GM19395 (cell line): ENCODE measurements at regions not wholly inside any gene's neighbourhood (a gene's known extent, or its start where the extent isn't known, plus 50 kb on each side); places are given as distances from the start of the nearest gene placed in this dataset.

Source experiments
- ATAC-seq: cut with Tn5 transposase; IDR thresholded peaks from one replicate; pipeline ENCODE4 v1.9.1; 2021; ENCODE audit warnings: mild to moderate bottlenecking, moderate library complexity; ENCODE audit not compliant: unreplicated experiment

- ATAC-seq: no peak
Observed at GRCh38 chr12:125193376-125194152, 128.3 kb downstream of the AACS start.

- ATAC-seq: no peak
Observed at GRCh38 chr12:125194163-125194773, 129.0 kb downstream of the AACS start.

- no peak for ATAC-seq
Observed at GRCh38 chr12:125194987-125195386, 129.8 kb downstream of the AACS start.

GRCh38 chr12:125197326-125197725 is 132.1 kb downstream of the AACS start:
- no peak for ATAC-seq

- no peak for ATAC-seq
Observed at GRCh38 chr12:125198652-125199051, 133.4 kb downstream of the AACS start.

GRCh38 chr12:125201090-125201489 is 135.9 kb downstream of the AACS start:
- ATAC-seq: no peak

- ATAC-seq: no peak
Observed at GRCh38 chr12:125201940-125202339, 136.7 kb downstream of the AACS start.

GRCh38 chr12:125202421-125202820 is 137.2 kb downstream of the AACS start:
- no peak for ATAC-seq

- ATAC-seq: peak; percentile 63
Observed at GRCh38 chr12:125203145-125203765, 138.0 kb downstream of the AACS start.

- ATAC-seq: no peak
Observed at GRCh38 chr12:125205386-125205785, 140.2 kb downstream of the AACS start.

GRCh38 chr12:125206711-125207110 is 141.5 kb downstream of the AACS start:
- ATAC-seq: no peak

- ATAC-seq: no peak
Observed at GRCh38 chr12:125208334-125208733, 143.1 kb downstream of the AACS start.

GRCh38 chr12:125208942-125209341 is 143.7 kb downstream of the AACS start:
- ATAC-seq: no peak

- no peak for ATAC-seq
Observed at GRCh38 chr12:125210104-125210755, 145.0 kb downstream of the AACS start.

- ATAC-seq: no peak
Observed at GRCh38 chr12:125211464-125211863, 146.2 kb downstream of the AACS start.

- no peak for ATAC-seq
Observed at GRCh38 chr12:125214289-125214688, 149.1 kb downstream of the AACS start.

GRCh38 chr12:125216756-125217155 is 151.5 kb downstream of the AACS start:
- ATAC-seq: no peak

- ATAC-seq: no peak
Observed at GRCh38 chr12:125217308-125217707, 152.1 kb downstream of the AACS start.

GRCh38 chr12:125218952-125219351 is 153.7 kb downstream of the AACS start:
- ATAC-seq: no peak

- ATAC-seq: no peak
Observed at GRCh38 chr12:125220404-125221273, 155.4 kb downstream of the AACS start.

GRCh38 chr12:125221602-125222001 is 156.4 kb downstream of the AACS start:
- no peak for ATAC-seq
